Muscle of leg (tissue), 3 donors: ENCODE measurements at regions not wholly inside any gene's neighbourhood (a gene's known extent, or its start where the extent isn't known, plus 50 kb on each side); places are given as distances from the start of the nearest gene placed in this dataset.

ENCODE experiments used
- DNase-seq: peaks from one replicate; pipeline ENCODE4 v3.0.0; 2013
- H3K27ac ChIP-seq: one replicate; pipeline ENCODE4 v1.5.1; 2013; ENCODE audit warnings: mild to moderate bottlenecking, low read length, control low read depth
- H3K27me3 ChIP-seq: one replicate; pipeline ENCODE4 v1.6.1; 2013; ENCODE audit warnings: low read length; ENCODE audit not compliant: control insufficient read depth, insufficient read depth
- H3K36me3 ChIP-seq: one replicate; pipeline ENCODE4 v1.6.1; 2013; ENCODE audit warnings: low read length; ENCODE audit not compliant: control insufficient read depth, insufficient read depth
- H3K4me1 ChIP-seq: one replicate; pipeline ENCODE4 v1.6.1; 2013; ENCODE audit warnings: low read length; ENCODE audit not compliant: control insufficient read depth, insufficient read depth
- H3K4me3 ChIP-seq: one replicate; pipeline ENCODE4 v1.5.1; 2013; ENCODE audit warnings: low read length, control low read depth
- H3K9me3 ChIP-seq: replicated peaks from 2 replicates; pipeline ENCODE4 v1.6.1; 2013; ENCODE audit warnings: low read depth, low read length; ENCODE audit not compliant: control insufficient read depth
- WGBS: methylation state at CpG from one replicate; pipeline ENCODE4 v1.1.5; 2013; ENCODE audit warnings: missing lambda C conversion rate; ENCODE audit not compliant: insufficient coverage; 5-methylcytosine and 5-hydroxymethylcytosine counted together

- no peaks in the 10 kb centered on the region for H3K27me3 ChIP-seq
- 60% methylated on average over 2 of the region's 2 CpGs for WGBS
- H3K36me3 ChIP-seq: no peaks in the 10 kb centered on the region
- peaks cover 9% of the 10 kb centered on the region for H3K4me1 ChIP-seq
- H3K27ac ChIP-seq: no peak overlapping the region
- H3K4me3 ChIP-seq: no peak overlapping the region
- no peak for DNase-seq
- no peaks in the 10 kb centered on the region for H3K9me3 ChIP-seq
These were observed 254.2 kb upstream of the NR4A3 start for GRCh38 chr9:99567436-99567835.

- Histone ChIP-seq H3K36me3 (no peaks in the 10 kb centered on the region), H3K27ac (no peak overlapping the region), H3K4me1 (peaks cover 18% of the 10 kb centered on the region), H3K9me3 (no peaks in the 10 kb centered on the region), H3K4me3 (no peak overlapping the region), H3K27me3 (no peaks in the 10 kb centered on the region)
- DNase-seq: no peak
- WGBS: no CpG with 5 or more reads among the region's 2 CpGs
These were observed 251.8 kb upstream of the NR4A3 start for GRCh38 chr9:99569840-99570239.

GRCh38 chr9:99572567-99572966 is 249.1 kb upstream of the NR4A3 start:
- H3K27me3 ChIP-seq: no peaks in the 10 kb centered on the region
- H3K4me3 ChIP-seq: no peak overlapping the region
- H3K36me3 ChIP-seq: no peaks in the 10 kb centered on the region
- WGBS: 50% methylated on average over 1 of the region's 4 CpGs
- H3K4me1 ChIP-seq: peaks cover 12% of the 10 kb centered on the region
- H3K27ac ChIP-seq: no peak overlapping the region
- DNase-seq: no peak
- no peaks in the 10 kb centered on the region for H3K9me3 ChIP-seq

- WGBS: 58% methylated on average over 2 of the region's 5 CpGs
- Histone ChIP-seq H3K27ac (peak overlapping the region; percentile 26), H3K9me3 (no peaks in the 10 kb centered on the region), H3K27me3 (no peaks in the 10 kb centered on the region), H3K4me3 (no peak overlapping the region), H3K36me3 (no peaks in the 10 kb centered on the region), H3K4me1 (peaks cover 12% of the 10 kb centered on the region)
- DNase-seq: peak; percentile 46
These were observed 248.6 kb upstream of the NR4A3 start for GRCh38 chr9:99573085-99573484.

GRCh38 chr9:99573886-99574285 is 247.8 kb upstream of the NR4A3 start:
- no peak overlapping the region for H3K4me3 ChIP-seq
- H3K36me3 ChIP-seq: no peaks in the 10 kb centered on the region
- WGBS: 85% methylated on average over 2 of the region's 2 CpGs
- H3K27ac ChIP-seq: no peak overlapping the region
- DNase-seq: no peak
- no peaks in the 10 kb centered on the region for H3K27me3 ChIP-seq
- no peaks in the 10 kb centered on the region for H3K9me3 ChIP-seq
- H3K4me1 ChIP-seq: peaks cover 12% of the 10 kb centered on the region

GRCh38 chr9:99576002-99576401 is 245.7 kb upstream of the NR4A3 start:
- H3K4me1 ChIP-seq: peaks cover 12% of the 10 kb centered on the region
- H3K9me3 ChIP-seq: no peaks in the 10 kb centered on the region
- H3K27ac ChIP-seq: no peak overlapping the region
- H3K4me3 ChIP-seq: no peak overlapping the region
- no peaks in the 10 kb centered on the region for H3K36me3 ChIP-seq
- no peak for DNase-seq
- 83% methylated on average over 2 of the region's 4 CpGs for WGBS
- H3K27me3 ChIP-seq: no peaks in the 10 kb centered on the region

GRCh38 chr9:99576876-99577275 is 244.8 kb upstream of the NR4A3 start:
- DNase-seq: no peak
- Histone ChIP-seq H3K27ac (no peak overlapping the region), H3K4me3 (no peak overlapping the region), H3K36me3 (no peaks in the 10 kb centered on the region), H3K9me3 (no peaks in the 10 kb centered on the region), H3K4me1 (peaks cover 12% of the 10 kb centered on the region), H3K27me3 (no peaks in the 10 kb centered on the region)
- 74% methylated on average over 2 of the region's 3 CpGs for WGBS

GRCh38 chr9:99577351-99577750 is 244.3 kb upstream of the NR4A3 start:
- no peak for DNase-seq
- no peak overlapping the region for H3K27ac ChIP-seq
- H3K4me1 ChIP-seq: peaks cover 10% of the 10 kb centered on the region
- H3K36me3 ChIP-seq: no peaks in the 10 kb centered on the region
- WGBS: 79% methylated on average over 2 of the region's 2 CpGs
- H3K4me3 ChIP-seq: no peak overlapping the region
- H3K27me3 ChIP-seq: no peaks in the 10 kb centered on the region
- H3K9me3 ChIP-seq: no peaks in the 10 kb centered on the region

- Histone ChIP-seq H3K4me3 (no peak overlapping the region), H3K27ac (no peak overlapping the region), H3K27me3 (no peaks in the 10 kb centered on the region), H3K9me3 (peaks cover under 1% of the 10 kb centered on the region), H3K4me1 (no peaks in the 10 kb centered on the region), H3K36me3 (no peaks in the 10 kb centered on the region)
- no peak for DNase-seq
- no CpG with 5 or more reads among the region's 1 CpG for WGBS
These were observed 243.0 kb upstream of the NR4A3 start for GRCh38 chr9:99578666-99579065.

- Histone ChIP-seq H3K4me3 (no peak overlapping the region), H3K4me1 (no peaks in the 10 kb centered on the region), H3K36me3 (no peaks in the 10 kb centered on the region), H3K27me3 (no peaks in the 10 kb centered on the region), H3K9me3 (peaks cover 3% of the 10 kb centered on the region), H3K27ac (no peak overlapping the region)
- peak; percentile 28 for DNase-seq
- WGBS: 90% methylated on average over 3 of the region's 4 CpGs
These were observed 241.7 kb upstream of the NR4A3 start for GRCh38 chr9:99579964-99580363.

GRCh38 chr9:99582814-99583213 is 238.9 kb upstream of the NR4A3 start:
- Histone ChIP-seq H3K27ac (no peak overlapping the region), H3K36me3 (no peaks in the 10 kb centered on the region), H3K9me3 (peaks cover 3% of the 10 kb centered on the region), H3K4me3 (no peak overlapping the region), H3K4me1 (no peaks in the 10 kb centered on the region), H3K27me3 (no peaks in the 10 kb centered on the region)
- peak; percentile 19 for DNase-seq
- 73% methylated on average over 3 of the region's 6 CpGs for WGBS
